ENCODE measurements at regions not wholly inside any gene's neighbourhood (a gene's known extent, or its start where the extent isn't known, plus 50 kb on each side); places are given as distances from the start of the nearest gene placed in this dataset.
A peak's percentile ranks its signal among the peaks of the same experiment; 100 is the strongest.
"Not testable (repeated sequence)": the region's sequence is repeated elsewhere in the genome, so short reads cannot be mapped to it uniquely, and the experiment has no call there.

DNA sequence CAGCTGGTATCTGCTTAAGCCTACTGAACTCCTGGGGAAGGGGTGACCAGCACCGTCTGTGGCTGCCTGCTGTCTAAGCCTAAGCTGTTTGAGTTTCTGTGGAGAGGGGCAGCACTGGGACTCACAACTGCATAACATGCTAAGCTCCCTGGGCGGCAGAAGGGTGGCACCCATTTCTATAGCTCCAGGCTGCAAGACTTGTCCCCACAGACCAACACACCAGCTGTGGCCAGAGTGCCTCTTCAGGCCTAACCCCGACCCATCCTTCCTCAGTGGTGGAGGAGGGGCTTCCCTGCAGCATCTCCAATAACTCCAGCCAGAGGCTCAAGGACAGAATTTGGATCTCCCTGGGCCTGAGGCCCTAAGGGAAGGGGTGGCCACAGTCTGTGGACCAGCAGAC lies 464.1 kb downstream of the SEMA3D start:
- no peak for DNase-seq

DNA sequence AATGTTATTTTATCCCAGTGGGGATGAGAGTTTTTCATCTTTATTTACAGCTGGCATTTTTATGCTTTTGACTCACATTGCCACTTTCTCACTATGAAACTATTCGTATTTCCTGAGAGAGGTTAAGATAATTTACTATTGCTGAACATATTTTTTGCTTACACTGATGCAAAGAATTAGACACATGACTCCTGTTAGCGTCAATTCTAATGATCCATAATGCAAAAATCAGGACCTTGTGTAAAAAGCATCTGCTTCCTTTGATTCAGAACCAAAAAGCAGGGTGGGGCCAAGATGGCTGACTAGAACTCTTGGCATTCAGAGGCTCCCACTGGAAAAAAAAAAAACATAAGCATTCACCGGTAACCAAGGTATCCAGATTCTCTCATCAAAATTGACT lies 464.8 kb downstream of the SEMA3D start:
- DNase-seq, result no peak

DNA sequence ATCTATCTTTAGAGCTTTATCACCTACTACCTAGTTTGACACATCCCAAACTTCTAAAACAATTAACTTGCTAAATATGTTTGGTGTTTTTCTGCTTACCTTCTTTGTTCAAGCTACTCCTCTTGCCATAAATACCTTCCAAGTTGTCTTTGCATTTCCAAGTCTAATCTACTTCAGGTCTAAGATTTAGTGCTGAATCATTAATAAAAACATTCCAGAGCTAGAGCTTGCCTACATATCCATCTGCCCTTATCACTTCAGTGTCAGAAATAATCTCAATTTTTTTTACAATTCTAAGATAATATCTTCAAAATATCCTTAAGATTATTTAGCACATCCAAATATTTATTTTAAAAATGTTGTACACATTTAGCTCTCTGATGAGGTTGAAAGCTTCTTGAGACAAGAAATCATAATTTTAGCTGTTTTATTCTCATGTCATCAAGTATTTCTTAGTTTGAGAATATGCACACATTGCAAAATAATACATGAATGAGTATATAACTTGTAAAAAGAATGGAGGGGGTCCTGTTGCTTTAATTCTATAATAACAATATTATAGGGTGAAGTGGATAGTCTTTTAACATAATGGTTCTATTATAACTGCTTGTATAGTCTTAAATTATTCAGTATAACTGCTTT lies 466.3 kb downstream of the SEMA3D start:
- no peak for DNase-seq

DNA sequence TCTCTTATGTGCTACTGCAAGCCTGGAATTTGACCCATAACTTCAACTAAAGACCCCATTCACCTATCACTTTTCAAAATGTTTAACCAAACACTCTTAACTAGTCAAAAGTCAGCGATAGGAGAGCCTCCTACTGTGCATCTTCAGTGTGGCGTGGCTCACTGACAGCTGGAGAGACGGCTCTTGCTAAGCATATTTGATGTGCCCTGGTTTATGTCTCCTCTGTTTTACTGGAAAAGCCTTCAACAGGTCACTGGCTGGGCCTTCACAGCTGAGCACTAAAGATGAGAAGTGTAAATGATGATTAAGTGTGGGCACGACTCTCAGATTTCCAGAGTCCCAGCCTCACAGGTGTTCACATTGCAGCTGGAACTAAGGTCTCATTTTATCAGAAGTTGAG lies 472.1 kb downstream of the SEMA3D start:
- DNase-seq, result no peak

DNA sequence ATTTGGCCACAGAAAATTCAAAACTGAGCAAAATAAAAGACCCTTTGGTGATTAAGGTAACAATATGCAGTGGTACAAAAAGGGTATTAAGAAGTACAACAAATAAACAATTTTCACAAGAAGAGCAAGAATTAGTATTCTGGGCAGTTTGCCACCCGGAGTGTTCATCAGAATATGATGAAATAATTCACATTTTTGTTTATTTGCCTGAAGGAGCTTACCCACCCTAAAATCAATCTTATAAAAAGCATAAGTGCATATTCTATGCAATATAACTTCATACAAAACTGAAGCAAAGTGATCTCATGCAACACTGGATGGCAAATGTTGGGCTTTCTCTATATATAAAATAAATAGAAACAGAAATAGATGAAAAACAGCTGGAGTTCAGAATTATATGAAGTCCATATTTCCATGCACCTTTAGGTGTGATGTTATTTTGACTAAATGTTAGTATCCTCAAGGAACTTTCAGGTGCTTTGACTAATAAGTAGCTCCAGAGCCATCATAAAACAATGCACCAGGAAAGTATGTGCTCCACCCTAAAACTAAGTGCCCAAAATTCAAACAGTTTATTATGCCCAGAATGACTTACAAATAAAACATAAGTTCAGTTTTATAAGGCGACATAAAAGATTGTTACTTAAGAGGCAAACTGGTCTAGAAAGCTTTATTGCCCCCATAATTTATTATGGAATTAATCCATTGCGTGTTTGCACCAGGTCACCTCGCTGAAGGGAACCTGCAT lies 474.3 kb downstream of the SEMA3D start:
- DNase-seq, result no peak

DNA sequence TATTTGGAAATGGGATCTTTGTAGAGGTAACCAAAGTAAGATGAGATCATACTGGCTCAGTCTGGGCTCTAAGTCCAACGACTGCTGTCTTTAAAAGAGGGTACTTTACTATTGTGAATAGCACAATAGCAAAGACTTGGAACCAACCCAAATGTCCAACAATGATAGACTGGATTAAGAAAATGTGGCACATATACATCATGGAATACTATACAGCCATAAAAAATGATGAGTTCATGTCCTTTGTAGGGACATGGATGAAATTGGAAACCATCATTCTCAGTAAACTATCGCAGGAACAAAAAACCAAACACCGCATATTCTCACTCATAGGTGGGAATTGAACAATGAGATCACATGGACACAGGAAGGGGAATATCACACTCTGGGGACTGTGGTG lies 476.3 kb downstream of the SEMA3D start:
- DNase-seq, result not testable (repeated sequence)

DNA sequence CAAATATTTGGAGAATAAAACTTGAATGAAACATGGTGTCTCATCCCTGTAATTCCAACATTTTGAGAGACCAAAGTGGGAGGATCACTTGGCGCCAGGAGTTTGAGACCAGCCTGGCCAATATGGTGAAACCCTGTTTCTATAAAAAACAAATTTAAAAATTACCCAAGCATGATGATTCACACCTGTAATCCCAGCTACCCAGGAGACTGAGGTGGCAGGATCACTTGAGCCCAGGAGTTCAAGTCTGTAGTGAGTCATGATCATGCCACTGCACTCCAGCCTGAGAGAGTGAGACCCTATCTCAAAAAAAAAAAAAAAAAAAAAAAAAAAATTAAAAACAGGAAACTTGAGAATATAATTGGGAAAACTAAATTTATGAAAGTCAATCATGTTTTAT lies 481.1 kb downstream of the SEMA3D start:
- DNase-seq, result no peak

DNA sequence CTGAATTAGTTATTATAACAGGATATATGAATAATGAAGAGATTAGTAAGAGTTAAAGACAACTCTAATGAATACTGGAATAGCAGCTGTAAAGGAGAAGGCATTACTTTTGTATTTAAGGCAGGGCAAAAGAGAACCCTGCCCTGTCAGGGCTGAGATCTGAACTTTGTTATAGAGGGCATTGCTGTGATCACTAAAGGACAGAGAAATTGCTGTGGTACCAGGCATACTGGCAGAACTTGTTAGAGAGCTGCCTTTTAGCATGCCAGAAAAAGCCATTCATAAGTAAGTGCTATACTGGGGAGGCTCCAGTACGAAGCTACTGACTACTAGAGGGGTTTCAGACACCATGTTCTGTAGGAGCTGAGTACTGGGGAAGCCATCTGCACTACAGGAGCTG lies 481.8 kb downstream of the SEMA3D start:
- no peak for DNase-seq

DNA sequence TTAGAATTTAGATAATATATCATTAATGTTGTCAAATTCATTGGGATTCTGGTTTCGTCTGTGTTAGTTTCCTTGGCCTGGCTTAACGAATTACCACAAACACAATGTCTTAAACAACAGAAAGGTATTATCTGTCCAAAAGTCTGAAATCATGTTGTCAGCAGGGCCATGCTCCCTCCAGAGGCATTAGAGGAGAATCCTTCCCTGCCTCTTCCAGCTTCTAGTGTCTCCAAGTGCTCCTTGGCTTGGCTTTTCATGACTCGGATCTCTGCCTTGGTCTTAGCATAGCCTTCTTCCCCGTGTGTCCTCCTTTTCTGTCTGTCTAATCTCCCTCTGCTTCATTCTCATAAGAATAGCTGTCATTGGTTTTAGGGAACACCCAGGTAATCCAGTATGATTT lies 482.5 kb downstream of the SEMA3D start:
- no peak for DNase-seq

DNA sequence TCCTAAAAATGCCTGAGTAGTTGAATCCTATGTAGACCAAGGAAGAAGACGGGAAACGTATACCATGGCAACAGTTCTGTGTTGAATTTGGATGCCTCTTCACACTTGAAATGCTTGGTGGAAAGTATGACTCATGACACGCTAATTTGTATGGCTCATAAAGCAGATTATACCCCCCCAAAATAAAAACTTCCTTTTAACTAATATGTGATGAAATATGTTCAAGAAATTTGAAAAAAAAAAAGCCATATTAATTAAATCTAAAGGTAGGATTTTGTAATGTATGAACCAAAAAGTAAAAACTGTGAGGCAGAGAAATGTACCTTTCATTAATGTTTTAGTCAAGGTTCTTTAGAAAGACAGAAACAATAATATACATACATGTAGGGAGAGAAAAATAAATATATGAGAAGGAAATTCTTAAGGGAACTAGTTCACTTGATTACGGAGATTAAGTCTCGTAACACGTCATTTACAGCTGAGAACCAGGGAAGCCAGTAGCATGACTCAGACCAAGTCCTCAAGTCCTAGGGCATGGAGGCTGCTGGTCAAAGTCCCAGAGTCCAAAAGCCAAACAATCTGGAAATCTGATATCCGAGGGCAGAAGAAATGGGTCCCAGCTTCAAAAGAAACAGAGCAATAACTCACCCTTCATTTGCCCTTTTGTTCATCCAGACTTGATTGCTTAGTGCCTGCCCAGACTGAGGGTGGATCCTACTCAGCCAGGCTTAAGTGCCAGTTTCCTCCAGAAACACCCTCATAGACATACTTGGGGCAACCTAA lies 485.1 kb downstream of the SEMA3D start:
- DNase-seq, result no peak

DNA sequence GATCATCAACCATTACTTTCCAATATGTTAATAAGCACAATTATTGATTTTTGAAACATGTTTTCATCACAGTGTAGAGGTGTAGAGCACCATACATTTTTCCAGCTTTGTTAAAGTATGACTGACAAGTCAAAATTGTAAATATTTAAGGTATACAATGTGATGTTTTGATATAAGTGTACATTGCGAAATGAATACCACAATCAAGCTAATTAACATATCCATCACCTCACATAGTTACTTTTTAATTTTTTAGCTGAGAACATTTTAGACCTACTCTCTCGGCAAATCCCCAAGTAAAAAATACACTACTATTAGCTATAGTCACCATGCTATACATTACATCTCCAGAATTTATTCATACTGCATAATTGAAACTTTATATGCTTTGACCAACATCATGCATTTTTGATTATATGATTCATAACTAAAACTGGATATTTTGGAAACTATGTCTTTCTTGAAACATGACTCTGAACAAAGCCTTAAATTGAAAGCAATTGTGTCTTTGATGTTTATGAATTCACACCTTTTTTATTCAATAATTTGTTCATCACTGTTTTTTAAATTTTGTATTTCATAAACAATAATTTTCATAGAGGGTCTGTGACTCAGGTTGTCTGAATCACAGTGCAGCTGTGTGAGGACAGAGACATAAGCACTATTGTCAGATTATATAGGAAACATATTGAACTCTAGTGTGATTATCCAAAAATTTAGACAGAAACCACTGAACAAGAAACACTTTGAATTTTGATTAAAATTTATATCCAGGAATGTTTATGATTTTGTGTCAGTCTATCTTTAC lies 486.1 kb downstream of the SEMA3D start:
- no peak for DNase-seq

DNA sequence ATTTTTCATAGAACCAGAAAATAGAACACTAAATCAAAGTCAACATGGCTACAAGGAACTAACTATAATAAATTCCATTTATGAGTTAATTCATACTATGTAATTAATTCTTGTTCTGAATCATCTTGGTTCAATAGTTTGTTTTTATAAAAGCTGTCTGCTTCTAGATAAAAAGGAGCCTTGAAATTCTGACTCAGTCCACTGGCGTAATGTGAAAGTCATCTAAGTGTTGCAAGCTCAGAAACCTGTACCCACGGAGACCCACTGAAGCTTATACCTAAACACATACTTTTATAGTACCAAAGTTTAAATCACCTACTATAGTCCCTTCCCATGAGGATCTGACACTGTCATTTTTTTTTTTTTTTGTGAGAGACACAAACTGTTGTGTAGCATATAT lies 489.4 kb downstream of the SEMA3D start:
- no peak for DNase-seq

DNA sequence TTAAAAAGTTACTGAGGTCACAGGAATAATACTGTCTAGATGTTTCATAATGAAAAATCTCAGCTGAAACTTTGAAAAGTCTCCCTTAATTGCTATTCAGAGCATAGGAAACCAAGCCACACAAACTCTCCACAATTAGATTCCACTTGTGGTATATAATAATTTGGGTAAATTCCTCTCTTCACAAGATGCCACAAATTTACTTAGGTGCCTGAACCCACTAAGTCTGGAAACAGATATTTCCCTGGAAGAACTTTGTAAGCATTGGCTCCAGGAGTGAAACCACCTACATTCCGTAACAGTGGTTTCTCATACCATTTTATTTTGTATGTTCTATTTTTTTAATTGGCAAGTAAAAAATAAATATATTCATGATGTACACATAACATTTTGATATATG lies 493.4 kb downstream of the SEMA3D start:
- DNase-seq, result no peak

DNA sequence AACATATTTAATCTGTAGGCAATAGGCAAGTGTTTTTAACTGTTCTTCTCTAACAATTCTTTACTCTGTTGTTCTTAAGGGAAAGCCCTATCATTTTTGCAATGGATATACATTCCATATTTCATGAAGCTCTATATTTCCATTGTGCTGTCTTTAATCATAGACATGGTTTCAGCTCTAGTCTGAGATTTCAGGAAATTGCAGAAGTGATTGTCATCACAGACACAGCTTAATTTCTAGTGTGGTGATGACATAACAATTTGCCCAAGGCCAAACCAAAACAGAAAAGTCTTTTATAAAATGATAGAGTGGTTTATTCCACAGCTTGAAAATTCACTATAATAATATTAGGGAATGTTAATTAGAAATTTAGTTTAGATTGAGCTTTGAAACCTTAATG lies 494.1 kb upstream of the SEMA3A start:
- no peak for DNase-seq

DNA sequence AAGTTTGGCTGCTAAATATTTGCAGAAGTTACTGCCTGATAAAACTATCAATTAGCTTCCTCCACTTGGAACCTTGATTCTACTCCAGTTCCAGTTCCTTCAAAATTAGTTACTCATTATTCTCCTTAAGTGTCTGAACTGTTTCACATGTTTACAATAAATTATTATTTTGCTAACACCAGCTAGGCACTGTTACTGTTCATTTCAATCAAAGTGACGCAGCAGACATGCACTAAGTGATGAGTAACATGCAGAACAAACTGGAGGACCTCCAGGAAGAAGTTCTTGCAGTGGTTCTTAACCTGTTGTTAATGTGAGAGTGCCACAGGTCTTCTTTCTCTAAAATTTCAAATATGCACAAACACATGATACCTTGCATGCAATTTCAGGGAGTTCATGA lies 491.8 kb upstream of the SEMA3A start:
- no peak for DNase-seq

DNA sequence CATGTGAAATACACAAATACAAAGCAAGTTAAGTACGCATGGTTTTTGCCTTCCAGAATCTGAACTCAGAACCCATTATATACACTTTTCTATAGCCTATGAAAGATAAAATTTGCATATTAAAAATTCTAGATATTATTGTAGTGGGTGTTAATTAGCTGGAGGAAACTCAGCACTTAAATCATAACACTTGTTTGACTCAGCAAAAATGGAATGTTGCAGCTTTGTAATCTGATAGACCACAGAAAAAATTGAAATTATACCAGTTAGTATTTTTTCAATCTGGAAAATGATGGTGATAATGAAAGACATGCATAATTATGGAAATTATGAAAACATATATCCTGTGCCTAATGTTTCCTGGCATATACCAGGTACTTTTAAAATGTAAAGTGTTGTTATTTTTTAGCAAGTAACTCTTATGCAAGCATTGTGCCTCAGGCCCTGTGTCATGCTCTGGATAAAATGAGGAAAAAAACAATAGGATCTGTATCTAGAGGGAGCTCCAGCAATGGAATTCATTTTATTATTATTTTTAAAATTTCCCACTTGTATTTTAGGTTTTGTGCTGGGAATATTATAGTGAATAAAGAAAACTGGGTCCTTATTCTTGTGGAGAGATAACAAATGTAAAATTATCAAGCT lies 490.4 kb upstream of the SEMA3A start:
- DNase-seq, result no peak

DNA sequence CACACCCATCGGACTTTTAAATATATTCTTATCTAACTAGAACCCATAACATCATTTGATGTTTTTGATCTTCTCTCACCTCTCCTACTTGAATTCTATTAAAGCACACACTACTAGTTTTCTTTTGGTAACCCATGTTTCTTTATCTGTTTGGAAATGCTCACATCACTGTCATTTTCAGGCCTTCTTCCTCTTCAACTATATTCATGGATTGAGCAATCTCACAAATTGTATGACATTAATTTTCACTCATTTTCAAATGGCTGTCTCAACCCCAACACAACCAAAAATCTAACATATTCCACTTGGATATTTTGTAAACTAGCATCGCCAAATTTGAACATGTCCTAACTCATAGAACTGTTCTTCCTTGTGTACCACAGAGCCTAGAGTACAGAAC lies 488.0 kb upstream of the SEMA3A start:
- DNase-seq, result no peak

DNA sequence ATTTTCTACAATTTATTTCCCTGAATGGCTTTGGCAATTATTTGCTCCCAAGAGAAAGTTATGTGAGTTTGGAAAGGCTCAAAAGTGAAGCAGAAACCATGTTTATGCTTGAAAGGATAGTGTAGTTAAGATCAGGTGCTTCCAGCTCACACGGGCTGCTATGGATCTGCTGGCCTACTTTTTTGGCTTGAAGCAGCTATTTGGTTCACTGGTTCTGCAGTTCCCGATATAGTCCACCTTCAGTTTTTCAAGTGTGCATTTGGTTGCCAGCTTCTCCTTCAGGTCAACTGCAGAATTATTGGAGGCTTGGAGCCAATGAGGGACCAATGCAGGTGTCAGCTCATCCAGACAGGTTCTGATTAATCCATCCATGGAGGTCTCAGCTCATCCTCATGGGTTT lies 484.3 kb upstream of the SEMA3A start:
- DNase-seq, result no peak

DNA sequence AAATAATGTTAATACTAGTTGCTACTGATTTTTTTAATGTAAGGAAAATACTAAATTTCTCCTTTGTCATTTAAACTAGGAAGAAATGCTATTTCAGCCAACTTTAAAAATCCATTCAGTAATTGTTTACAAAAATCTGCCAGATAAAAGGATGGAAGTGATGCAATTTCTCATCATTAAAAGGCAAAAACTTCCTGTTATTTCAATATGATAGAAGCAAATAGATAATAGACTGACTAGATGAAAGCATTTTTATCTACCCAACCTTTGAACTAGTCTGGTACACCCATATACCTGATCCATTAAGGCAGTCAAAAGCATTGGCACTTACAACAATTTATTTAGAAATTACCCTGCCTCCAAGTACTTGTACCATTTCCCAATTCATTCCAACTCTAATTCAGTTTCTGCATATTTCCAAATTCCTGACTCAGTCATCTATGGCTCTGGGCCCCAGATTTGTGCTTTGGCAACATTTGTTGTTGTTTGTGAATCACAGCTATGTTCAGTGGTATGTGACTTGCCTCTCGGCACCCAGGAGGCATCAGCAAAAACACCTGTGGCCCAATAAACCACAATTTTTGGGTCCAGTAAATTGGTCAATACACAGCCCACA lies 482.6 kb upstream of the SEMA3A start:
- DNase-seq, result no peak

DNA sequence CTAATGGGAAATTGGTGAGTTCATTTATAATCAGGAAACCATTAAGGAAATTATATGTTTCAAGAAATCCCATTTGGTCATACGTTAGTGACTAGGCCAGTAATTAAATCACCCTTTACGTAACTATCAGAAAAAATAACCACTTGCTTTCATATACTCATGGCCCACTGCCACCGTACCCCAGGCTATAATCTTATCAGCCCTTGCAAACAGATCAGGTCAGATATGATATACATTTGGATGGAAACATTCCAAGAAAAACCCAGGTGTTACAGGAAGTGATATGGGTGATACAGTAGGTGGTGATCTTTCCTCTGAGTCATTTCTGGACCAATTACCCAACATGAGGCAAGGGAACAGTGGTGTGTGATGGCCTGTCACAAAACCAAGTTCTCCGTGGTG lies 481.0 kb upstream of the SEMA3A start:
- peak; percentile 50 for DNase-seq

DNA sequence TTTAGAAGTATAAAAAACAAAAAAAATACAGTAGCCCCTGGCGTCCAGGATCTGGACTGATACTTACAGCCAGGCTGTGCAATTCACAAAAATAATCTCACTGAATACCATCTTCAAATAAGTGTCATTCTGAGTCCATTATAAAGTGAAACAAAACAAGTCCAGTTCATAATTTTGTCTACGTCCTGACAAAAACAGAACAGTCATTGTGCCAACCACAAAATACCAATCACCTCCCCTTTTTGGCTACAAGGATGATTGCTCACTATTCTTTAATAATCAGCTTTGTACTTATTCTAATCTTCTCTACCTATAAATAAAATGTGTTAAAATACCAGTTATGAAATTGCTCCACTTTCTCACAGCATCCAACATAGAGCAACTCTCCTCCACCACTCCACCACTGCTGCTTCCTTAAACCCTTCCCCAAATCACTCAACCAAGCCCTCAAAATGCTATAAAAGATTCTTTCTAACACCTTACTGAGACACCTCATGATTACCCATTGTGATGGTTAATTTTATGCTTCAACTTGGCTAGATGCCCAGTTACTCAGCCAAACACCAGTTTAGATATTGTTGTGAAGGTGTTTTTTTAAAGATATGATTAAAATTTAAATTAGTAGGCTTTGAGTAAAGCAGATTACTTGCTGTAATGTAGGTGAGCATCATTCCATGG lies 479.8 kb upstream of the SEMA3A start:
- peak; percentile 2 for DNase-seq

All from activated CD4-positive, alpha-beta T cell treated with anti-CD3 and anti-CD28 coated beads, Interleukin-2, amount 50 U/mL, for 16 hours (primary cell).